Mesodermal cell (in vitro differentiated cells): ENCODE measurements at regions not wholly inside any gene's neighbourhood (a gene's known extent, or its start where the extent isn't known, plus 50 kb on each side); places are given as distances from the start of the nearest gene placed in this dataset.

ENCODE experiments used
- H3K27ac ChIP-seq: 2 replicates; pipeline ENCODE4 v1.7.0; 2013; ENCODE audit warnings: mild to moderate bottlenecking, low read depth, low read length, moderate library complexity; ENCODE audit not compliant: severe bottlenecking
- H3K36me3 ChIP-seq: 2 replicates; pipeline ENCODE4 v1.7.1; 2013; ENCODE audit warnings: mild to moderate bottlenecking, low read length, moderate library complexity; ENCODE audit not compliant: control insufficient read depth, insufficient read depth
- H3K4me1 ChIP-seq: one replicate; pipeline ENCODE4 v1.7.1; 2013; ENCODE audit warnings: mild to moderate bottlenecking, low read length; ENCODE audit not compliant: insufficient read depth, control insufficient read depth, poor library complexity, severe bottlenecking
- H3K4me3 ChIP-seq: 2 replicates; pipeline ENCODE4 v1.7.0; 2013; ENCODE audit warnings: low read length, control low read depth, mild to moderate bottlenecking; ENCODE audit not compliant: insufficient read depth, poor library complexity, severe bottlenecking; ENCODE audit errors: extremely low read depth
- H3K9me3 ChIP-seq: 2 replicates; pipeline ENCODE4 v1.7.1; 2013; ENCODE audit warnings: mild to moderate bottlenecking, low read length, moderate library complexity; ENCODE audit not compliant: control insufficient read depth
- WGBS, 2 experiments: methylation state at CpG; one replicate each; pipeline ENCODE4 v1.1.5; 2013; ENCODE audit warnings: missing lambda C conversion rate in 2 of 2; ENCODE audit not compliant: insufficient coverage in 2 of 2; 5-methylcytosine and 5-hydroxymethylcytosine counted together

- no peak overlapping the region for H3K4me3 ChIP-seq
- peaks cover 7% of the 10 kb centered on the region for H3K9me3 ChIP-seq
- H3K4me1 ChIP-seq, result no peaks in the 10 kb centered on the region
- 100% methylated on average over 1 of the region's 1 CpG; no CpG with 5 or more reads in 1 of the 2 experiments for WGBS, 2 experiments
- no peak overlapping the region for H3K27ac ChIP-seq
- no peaks in the 10 kb centered on the region for H3K36me3 ChIP-seq
These were observed 93.3 kb upstream of the PDE5A start for GRCh38 chr4:119721878-119722277.

GRCh38 chr4:119715490-119716445, 87.2 kb upstream of the PDE5A start:
- Histone ChIP-seq H3K9me3 (peaks cover 7% of the 10 kb centered on the region), H3K4me3 (no peak overlapping the region), H3K27ac (no peak overlapping the region), H3K4me1 (no peaks in the 10 kb centered on the region), H3K36me3 (no peaks in the 10 kb centered on the region)
- WGBS, 2 experiments, result 81 to 86% methylated on average over 1 to 3 of the region's 4 CpGs

- WGBS, 2 experiments, result no CpG with 5 or more reads among the region's 2 CpGs
- Histone ChIP-seq H3K9me3 (no peaks in the 10 kb centered on the region), H3K4me1 (no peaks in the 10 kb centered on the region), H3K4me3 (no peak overlapping the region), H3K27ac (no peak overlapping the region), H3K36me3 (no peaks in the 10 kb centered on the region)
These were observed 80.8 kb upstream of the PDE5A start for GRCh38 chr4:119709418-119709817.

- H3K4me3 ChIP-seq, result no peak overlapping the region
- no peaks in the 10 kb centered on the region for H3K36me3 ChIP-seq
- no peaks in the 10 kb centered on the region for H3K9me3 ChIP-seq
- 83 to 92% methylated on average over 1 to 3 of the region's 3 CpGs for WGBS, 2 experiments
- H3K27ac ChIP-seq, result no peak overlapping the region
- no peaks in the 10 kb centered on the region for H3K4me1 ChIP-seq
These were observed 78.7 kb upstream of the PDE5A start for GRCh38 chr4:119707336-119707735.

- no peaks in the 10 kb centered on the region for H3K36me3 ChIP-seq
These were observed 78.2 kb upstream of the PDE5A start for GRCh38 chr4:119706804-119707203.

GRCh38 chr4:119697887-119698393, 69.3 kb upstream of the PDE5A start:
- no peaks in the 10 kb centered on the region for H3K36me3 ChIP-seq
- no peaks in the 10 kb centered on the region for H3K4me1 ChIP-seq
- no peak overlapping the region for H3K4me3 ChIP-seq
- 76 to 100% methylated on average over 1 to 3 of the region's 4 CpGs for WGBS, 2 experiments
- no peaks in the 10 kb centered on the region for H3K9me3 ChIP-seq
- H3K27ac ChIP-seq, result no peak overlapping the region

More at GRCh38 chr4:119706804-119707203, 78.2 kb upstream of the PDE5A start:
- H3K4me3 ChIP-seq, result no peak overlapping the region
- no peaks in the 10 kb centered on the region for H3K4me1 ChIP-seq
- H3K9me3 ChIP-seq, result no peaks in the 10 kb centered on the region
- H3K27ac ChIP-seq, result no peak overlapping the region

- no peaks in the 10 kb centered on the region for H3K9me3 ChIP-seq
- no peak overlapping the region for H3K4me3 ChIP-seq
- H3K4me1 ChIP-seq, result no peaks in the 10 kb centered on the region
- no peaks in the 10 kb centered on the region for H3K36me3 ChIP-seq
- no peak overlapping the region for H3K27ac ChIP-seq
These were observed 68.4 kb upstream of the PDE5A start for GRCh38 chr4:119696963-119697362.

GRCh38 chr4:119695216-119695615, 66.6 kb upstream of the PDE5A start:
- no CpG with 5 or more reads among the region's 2 CpGs for WGBS, 2 experiments
- Histone ChIP-seq H3K4me3 (no peak overlapping the region), H3K36me3 (no peaks in the 10 kb centered on the region), H3K4me1 (no peaks in the 10 kb centered on the region), H3K27ac (no peak overlapping the region), H3K9me3 (peaks cover 9% of the 10 kb centered on the region)

GRCh38 chr4:119693126-119693525, 64.5 kb upstream of the PDE5A start:
- H3K4me1 ChIP-seq, result no peaks in the 10 kb centered on the region
- H3K36me3 ChIP-seq, result no peaks in the 10 kb centered on the region
- no peak overlapping the region for H3K4me3 ChIP-seq
- H3K27ac ChIP-seq, result no peak overlapping the region
- peaks cover 9% of the 10 kb centered on the region for H3K9me3 ChIP-seq

- Histone ChIP-seq H3K4me1 (no peaks in the 10 kb centered on the region), H3K36me3 (no peaks in the 10 kb centered on the region), H3K9me3 (peaks cover 9% of the 10 kb centered on the region), H3K4me3 (no peak overlapping the region), H3K27ac (no peak overlapping the region)
- 88% methylated on average over 1 of the region's 1 CpG; no CpG with 5 or more reads in 1 of the 2 experiments for WGBS, 2 experiments
These were observed 63.4 kb upstream of the PDE5A start for GRCh38 chr4:119692001-119692400.

GRCh38 chr4:119690871-119691270, 62.3 kb upstream of the PDE5A start:
- no peaks in the 10 kb centered on the region for H3K4me1 ChIP-seq
- no peaks in the 10 kb centered on the region for H3K36me3 ChIP-seq
- H3K27ac ChIP-seq, result no peak overlapping the region
- WGBS, 2 experiments, result 88% methylated on average over 1 of the region's 1 CpG; no CpG with 5 or more reads in 1 of the 2 experiments
- H3K9me3 ChIP-seq, result peaks cover 9% of the 10 kb centered on the region
- H3K4me3 ChIP-seq, result no peak overlapping the region
